K562 (cell line): ENCODE measurements at regions not wholly inside any gene's neighbourhood (a gene's known extent, or its start where the extent isn't known, plus 50 kb on each side); places are given as distances from the start of the nearest gene placed in this dataset.

Experiments used
- TCF7 ChIP-seq: sonication (generic); IDR thresholded peaks from 2 replicates; pipeline ENCODE4 v1.6.1; 2016; ENCODE audit warnings: antibody characterized with exemption, borderline replicate concordance
- ZNF785 ChIP-seq: fragments of 250-450 bp; sonication (Bioruptor Pico); IDR thresholded peaks from 2 replicates; pipeline ENCODE4 v1.4.0; 2020; ENCODE audit warnings: mild to moderate bottlenecking
- TF ChIP-seq, protein P1 (sequence below), 2 experiments: fragments of 450-650 bp; formaldehyde crosslinking in 1 of 2; IDR thresholded peaks; 2 replicates each; pipeline versions ENCODE4 v1.4.0 to v1.6.1; 2014 to 2020; ENCODE audit warnings: mild to moderate bottlenecking in 2 of 2, borderline replicate concordance in 1 of 2, low read depth in 1 of 2

DNA sequence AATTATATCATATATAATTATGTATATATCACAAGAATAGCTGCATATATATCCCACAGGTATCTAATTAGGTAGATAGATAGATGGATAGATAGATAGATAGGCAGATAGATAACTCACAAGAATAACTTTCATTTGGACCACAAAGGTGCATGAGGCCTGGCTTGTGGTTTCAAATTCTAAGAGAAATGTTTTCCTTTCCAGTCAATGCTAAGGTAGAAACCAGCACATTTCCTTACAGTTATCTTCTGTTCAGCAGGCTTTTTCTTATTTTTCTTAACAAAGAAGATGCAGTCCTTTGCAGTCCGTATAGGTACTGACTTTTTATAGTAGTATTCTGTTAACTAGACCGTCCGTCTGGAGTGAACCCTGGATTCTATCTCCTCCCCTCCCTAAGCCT is 152.9 kb upstream of the ANKFN1 start:
- no peak for TF ChIP-seq TCF7
- TF ChIP-seq ZNF785, result no peak
- TF ChIP-seq, protein P1, sequence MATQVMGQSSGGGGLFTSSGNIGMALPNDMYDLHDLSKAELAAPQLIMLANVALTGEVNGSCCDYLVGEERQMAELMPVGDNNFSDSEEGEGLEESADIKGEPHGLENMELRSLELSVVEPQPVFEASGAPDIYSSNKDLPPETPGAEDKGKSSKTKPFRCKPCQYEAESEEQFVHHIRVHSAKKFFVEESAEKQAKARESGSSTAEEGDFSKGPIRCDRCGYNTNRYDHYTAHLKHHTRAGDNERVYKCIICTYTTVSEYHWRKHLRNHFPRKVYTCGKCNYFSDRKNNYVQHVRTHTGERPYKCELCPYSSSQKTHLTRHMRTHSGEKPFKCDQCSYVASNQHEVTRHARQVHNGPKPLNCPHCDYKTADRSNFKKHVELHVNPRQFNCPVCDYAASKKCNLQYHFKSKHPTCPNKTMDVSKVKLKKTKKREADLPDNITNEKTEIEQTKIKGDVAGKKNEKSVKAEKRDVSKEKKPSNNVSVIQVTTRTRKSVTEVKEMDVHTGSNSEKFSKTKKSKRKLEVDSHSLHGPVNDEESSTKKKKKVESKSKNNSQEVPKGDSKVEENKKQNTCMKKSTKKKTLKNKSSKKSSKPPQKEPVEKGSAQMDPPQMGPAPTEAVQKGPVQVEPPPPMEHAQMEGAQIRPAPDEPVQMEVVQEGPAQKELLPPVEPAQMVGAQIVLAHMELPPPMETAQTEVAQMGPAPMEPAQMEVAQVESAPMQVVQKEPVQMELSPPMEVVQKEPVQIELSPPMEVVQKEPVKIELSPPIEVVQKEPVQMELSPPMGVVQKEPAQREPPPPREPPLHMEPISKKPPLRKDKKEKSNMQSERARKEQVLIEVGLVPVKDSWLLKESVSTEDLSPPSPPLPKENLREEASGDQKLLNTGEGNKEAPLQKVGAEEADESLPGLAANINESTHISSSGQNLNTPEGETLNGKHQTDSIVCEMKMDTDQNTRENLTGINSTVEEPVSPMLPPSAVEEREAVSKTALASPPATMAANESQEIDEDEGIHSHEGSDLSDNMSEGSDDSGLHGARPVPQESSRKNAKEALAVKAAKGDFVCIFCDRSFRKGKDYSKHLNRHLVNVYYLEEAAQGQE (IDR thresholded peaks at IDR 0.05; ENCODE audit: borderline replicate concordance), result no peak
- TF ChIP-seq, protein P1 (CRISPR knock-in tag; IDR thresholded peaks at IDR 0.05; ENCODE audit: low read depth), result no peak
